Esophagus muscularis mucosa (tissue), 3 donors: ENCODE measurements at regions not wholly inside any gene's neighbourhood (a gene's known extent, or its start where the extent isn't known, plus 50 kb on each side); places are given as distances from the start of the nearest gene placed in this dataset.

Experiments
- EP300 ChIP-seq: sonication (generic); formaldehyde crosslinking; IDR thresholded peaks from one replicate; pipeline ENCODE4 v1.6.1; 2017; ENCODE audit warnings: antibody characterized with exemption
- TF ChIP-seq, protein P1 (sequence below), 3 experiments: fragments of 200-600 bp in 2 of 3; fragments of 450-650 bp in 1 of 3; sonication (generic) in 2 of 3; IDR thresholded peaks; one replicate each; pipeline ENCODE4 v1.5.1; 2017 to 2019; ENCODE audit warnings: antibody characterized with exemption in 3 of 3, mild to moderate bottlenecking in 2 of 3, moderate library complexity in 1 of 3

DNA sequence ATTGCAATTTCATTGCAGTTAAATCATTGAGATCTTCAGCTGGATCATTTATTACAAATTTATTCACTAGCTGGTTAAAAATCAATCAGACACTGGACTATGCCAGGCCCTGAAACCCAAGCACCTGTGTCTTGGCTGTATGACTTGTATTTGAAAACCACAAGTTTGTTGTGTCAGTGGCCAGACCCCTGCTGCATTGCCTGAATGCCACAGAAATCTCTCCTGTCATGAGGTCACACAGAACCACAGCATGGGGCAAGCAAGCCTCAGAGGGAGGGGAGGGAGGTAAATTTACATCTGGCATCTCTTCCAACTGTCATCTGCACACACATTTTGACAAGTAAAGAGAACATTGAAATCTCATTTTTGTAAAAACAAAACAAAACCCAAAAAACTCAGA lies 90.0 kb downstream of the ARRDC3 start:
- TF ChIP-seq, protein P1, sequence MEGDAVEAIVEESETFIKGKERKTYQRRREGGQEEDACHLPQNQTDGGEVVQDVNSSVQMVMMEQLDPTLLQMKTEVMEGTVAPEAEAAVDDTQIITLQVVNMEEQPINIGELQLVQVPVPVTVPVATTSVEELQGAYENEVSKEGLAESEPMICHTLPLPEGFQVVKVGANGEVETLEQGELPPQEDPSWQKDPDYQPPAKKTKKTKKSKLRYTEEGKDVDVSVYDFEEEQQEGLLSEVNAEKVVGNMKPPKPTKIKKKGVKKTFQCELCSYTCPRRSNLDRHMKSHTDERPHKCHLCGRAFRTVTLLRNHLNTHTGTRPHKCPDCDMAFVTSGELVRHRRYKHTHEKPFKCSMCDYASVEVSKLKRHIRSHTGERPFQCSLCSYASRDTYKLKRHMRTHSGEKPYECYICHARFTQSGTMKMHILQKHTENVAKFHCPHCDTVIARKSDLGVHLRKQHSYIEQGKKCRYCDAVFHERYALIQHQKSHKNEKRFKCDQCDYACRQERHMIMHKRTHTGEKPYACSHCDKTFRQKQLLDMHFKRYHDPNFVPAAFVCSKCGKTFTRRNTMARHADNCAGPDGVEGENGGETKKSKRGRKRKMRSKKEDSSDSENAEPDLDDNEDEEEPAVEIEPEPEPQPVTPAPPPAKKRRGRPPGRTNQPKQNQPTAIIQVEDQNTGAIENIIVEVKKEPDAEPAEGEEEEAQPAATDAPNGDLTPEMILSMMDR (IDR thresholded peaks at IDR 0.05) = no peak
- no peak for TF ChIP-seq EP300
